SK-N-MC (cell line): ENCODE measurements at regions not wholly inside any gene's neighbourhood (a gene's known extent, or its start where the extent isn't known, plus 50 kb on each side); places are given as distances from the start of the nearest gene placed in this dataset.

Experiments used
- EZH2 ChIP-seq: fragments of 200-600 bp; sonication (generic); IDR thresholded peaks from one replicate; pipeline ENCODE4 v1.6.1; 2017; ENCODE audit warnings: antibody characterized with exemption
- POLR2AphosphoS5 ChIP-seq: IDR thresholded peaks from 2 replicates; pipeline ENCODE4 v1.6.1; 2012; ENCODE audit warnings: mild to moderate bottlenecking, low read depth, low read length, borderline replicate concordance

GRCh38 chr3:43884581-43884980 is 193.8 kb downstream of the ABHD5 start:
- TF ChIP-seq EZH2 (no peak), POLR2AphosphoS5 (no peak)
